ENCODE measurements at regions not wholly inside any gene's neighbourhood (a gene's known extent, or its start where the extent isn't known, plus 50 kb on each side); places are given as distances from the start of the nearest gene placed in this dataset.

DNA sequence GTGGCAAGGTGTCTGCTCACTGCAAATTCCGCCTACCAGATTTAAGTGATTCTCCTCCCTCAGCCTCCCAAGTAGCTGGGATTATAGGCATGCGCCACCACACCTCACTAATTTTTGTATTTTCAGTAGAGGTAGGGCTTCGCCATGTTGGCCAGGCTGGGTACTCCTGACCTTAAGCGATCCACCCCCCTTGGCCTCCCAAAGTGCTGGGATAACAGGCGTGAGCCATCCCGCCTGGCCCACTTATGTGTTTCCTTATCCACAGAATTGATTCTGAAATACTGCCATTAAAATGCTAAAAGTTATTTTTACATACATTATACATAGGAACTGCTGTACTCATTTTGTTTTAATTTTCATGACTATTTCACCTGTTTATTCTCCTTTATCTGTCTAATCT lies 529.7 kb upstream of the CDH7 start:
- H3K4me1 Mint-ChIP-seq (ENCODE audit: low read depth) = no peaks in the 10 kb centered on the region
- ChIA-PET POLR2A (no interaction called here), CTCF (no interaction called here)
- no peaks in the 10 kb centered on the region for H3K27me3 Mint-ChIP-seq
- H3K36me3 Mint-ChIP-seq (ENCODE audit: low read depth) = no peaks in the 10 kb centered on the region
- intact Hi-C loops (cut with micrococcal nuclease) = no loop called here
- ATAC-seq (no peak), DNase-seq (no peak)
- TF ChIP-seq, protein P1, sequence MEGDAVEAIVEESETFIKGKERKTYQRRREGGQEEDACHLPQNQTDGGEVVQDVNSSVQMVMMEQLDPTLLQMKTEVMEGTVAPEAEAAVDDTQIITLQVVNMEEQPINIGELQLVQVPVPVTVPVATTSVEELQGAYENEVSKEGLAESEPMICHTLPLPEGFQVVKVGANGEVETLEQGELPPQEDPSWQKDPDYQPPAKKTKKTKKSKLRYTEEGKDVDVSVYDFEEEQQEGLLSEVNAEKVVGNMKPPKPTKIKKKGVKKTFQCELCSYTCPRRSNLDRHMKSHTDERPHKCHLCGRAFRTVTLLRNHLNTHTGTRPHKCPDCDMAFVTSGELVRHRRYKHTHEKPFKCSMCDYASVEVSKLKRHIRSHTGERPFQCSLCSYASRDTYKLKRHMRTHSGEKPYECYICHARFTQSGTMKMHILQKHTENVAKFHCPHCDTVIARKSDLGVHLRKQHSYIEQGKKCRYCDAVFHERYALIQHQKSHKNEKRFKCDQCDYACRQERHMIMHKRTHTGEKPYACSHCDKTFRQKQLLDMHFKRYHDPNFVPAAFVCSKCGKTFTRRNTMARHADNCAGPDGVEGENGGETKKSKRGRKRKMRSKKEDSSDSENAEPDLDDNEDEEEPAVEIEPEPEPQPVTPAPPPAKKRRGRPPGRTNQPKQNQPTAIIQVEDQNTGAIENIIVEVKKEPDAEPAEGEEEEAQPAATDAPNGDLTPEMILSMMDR (IDR thresholded peaks at IDR 0.05) = no peak
- H3K4me3 Mint-ChIP-seq = no peak overlapping the region
- H3K27ac Mint-ChIP-seq = no peak overlapping the region
- H3K9me3 Mint-ChIP-seq = peaks cover 7% of the 10 kb centered on the region

DNA sequence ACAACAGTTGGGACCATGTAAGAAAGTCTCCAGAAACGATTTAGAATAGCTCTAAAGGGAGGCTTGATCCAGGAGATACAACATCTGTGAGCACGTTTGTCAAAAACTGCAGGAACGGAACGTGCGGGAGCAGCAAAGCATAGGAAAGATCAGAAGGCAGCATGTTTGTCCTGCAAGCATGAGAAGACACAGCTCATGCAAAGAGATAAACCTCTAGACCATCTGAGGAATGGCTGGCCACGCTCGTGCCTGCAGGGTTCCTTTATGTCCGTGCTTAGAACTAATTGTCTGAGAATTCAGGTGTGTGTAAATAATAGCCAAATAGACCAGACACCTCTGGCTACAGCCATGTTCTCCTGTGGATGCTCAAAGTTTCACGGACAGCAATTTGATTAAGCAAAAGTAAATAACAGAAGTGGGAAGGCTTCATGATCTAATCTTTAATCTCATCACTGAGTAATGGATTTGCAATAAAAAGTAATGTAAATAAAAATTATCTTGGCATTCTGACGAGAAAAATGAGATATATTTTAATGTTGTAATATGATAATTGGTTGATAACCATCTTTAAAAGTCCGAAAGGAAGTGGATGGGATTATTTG lies 534.8 kb upstream of the CDH7 start:
- no peaks in the 10 kb centered on the region for H3K36me3 Mint-ChIP-seq (ENCODE audit: low read depth)
- peaks cover 8% of the 10 kb centered on the region for H3K9me3 Mint-ChIP-seq
- no peaks in the 10 kb centered on the region for H3K4me1 Mint-ChIP-seq (ENCODE audit: low read depth)
- no peaks in the 10 kb centered on the region for H3K27me3 Mint-ChIP-seq
- TF ChIP-seq, protein P1 (IDR thresholded peaks at IDR 0.05) = no peak
- ATAC-seq (no peak), DNase-seq (no peak)
- intact Hi-C loops (cut with micrococcal nuclease) = no loop called here
- no peak overlapping the region for H3K4me3 Mint-ChIP-seq
- CTCF ChIA-PET = no interaction called here
- POLR2A ChIA-PET = no interaction called here
- H3K27ac Mint-ChIP-seq = no peak overlapping the region

DNA sequence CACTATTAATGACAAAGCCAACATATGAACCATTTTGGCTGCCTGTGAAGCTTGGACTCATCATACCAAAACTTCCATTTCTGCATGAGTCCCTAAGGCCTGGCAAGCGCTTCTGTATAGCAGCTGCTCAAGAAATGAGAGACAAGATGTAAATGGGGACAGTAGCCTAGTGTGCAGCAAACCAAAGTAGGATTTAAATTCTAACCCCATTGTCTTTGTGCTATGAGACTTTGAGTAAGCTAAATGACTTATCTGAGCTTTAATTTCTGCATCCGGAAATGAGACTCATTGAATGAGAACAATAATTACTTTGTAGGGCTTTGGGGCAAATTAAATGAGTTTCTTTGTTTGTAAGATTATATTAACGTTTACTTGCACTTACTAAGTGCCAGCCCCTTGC lies 536.4 kb upstream of the CDH7 start:
- H3K27me3 Mint-ChIP-seq = no peaks in the 10 kb centered on the region
- H3K27ac Mint-ChIP-seq = no peak overlapping the region
- no peaks in the 10 kb centered on the region for H3K4me1 Mint-ChIP-seq (ENCODE audit: low read depth)
- no peak for ATAC-seq
- H3K36me3 Mint-ChIP-seq (ENCODE audit: low read depth) = no peaks in the 10 kb centered on the region
- DNase-seq = no peak
- ChIA-PET CTCF (no interaction called here), POLR2A (no interaction called here)
- intact Hi-C loops (cut with micrococcal nuclease) = no loop called here
- peaks cover 8% of the 10 kb centered on the region for H3K9me3 Mint-ChIP-seq
- no peak overlapping the region for H3K4me3 Mint-ChIP-seq
- TF ChIP-seq, protein P1 (IDR thresholded peaks at IDR 0.05) = no peak

DNA sequence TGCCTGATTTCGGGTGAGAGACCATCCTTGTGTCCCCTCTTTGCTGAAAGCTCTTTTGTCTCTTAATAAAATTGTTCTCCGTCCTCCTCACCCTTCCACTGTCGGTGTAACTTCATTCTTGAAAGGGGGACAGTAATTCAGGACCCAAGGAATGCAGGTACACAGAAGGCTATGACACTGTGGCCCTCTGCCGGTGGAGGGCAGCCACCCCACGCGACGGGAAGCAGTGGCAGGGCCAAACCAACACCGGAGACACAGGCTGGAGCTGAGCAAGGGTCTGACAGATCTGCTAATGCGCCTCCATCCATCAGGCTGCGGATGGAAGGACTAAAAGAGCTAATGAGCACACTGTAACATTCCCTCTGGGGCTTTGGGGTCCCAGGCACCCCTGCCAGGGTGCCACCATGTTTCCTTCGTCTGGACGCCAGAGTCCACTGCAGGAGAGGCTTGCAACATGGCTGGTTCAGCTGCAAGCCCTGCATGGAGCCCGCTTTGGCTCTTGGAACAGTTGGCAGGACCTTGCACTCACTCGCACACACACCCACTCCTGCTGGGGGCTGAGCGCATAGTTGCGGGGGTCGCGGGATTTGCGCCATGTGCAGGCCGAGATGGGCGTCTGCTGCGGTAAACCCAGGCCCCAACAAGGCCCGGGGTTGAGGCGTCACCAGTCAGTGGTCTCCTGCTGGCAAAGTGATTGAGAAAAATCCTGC lies 544.1 kb upstream of the CDH7 start:
- intact Hi-C loops (cut with micrococcal nuclease) = no loop called here
- no peak overlapping the region for H3K27ac Mint-ChIP-seq
- ChIA-PET CTCF (no interaction called here), POLR2A (no interaction called here)
- H3K4me1 Mint-ChIP-seq (ENCODE audit: low read depth) = no peaks in the 10 kb centered on the region
- no peak overlapping the region for H3K4me3 Mint-ChIP-seq
- ATAC-seq (no peak), DNase-seq (no peak)
- H3K9me3 Mint-ChIP-seq = peaks cover 1% of the 10 kb centered on the region
- TF ChIP-seq, protein P1 (IDR thresholded peaks at IDR 0.05) = no peak
- no peaks in the 10 kb centered on the region for H3K36me3 Mint-ChIP-seq (ENCODE audit: low read depth)
- no peaks in the 10 kb centered on the region for H3K27me3 Mint-ChIP-seq

DNA sequence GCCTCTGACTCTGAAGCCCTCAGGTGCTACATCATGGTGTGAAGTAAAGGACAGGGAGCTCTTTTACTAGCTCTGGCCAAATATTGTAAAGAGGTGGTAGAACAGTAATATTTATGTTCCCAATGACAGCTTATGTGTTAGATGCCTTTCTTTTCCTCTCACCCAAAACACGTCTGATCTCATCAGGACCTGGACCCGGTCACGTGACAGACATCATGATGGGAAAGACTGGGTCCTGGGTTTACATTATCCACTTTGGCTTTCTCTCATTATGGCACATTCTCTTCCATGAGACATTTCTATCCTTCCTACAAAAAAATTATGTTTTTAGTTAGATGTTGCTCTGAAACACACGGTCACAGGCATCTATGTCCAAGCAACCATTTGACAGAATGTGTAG lies 548.7 kb upstream of the CDH7 start:
- ChIA-PET CTCF (no interaction called here), POLR2A (no interaction called here)
- Mint-ChIP-seq H3K27ac (no peak overlapping the region), H3K4me1 (ENCODE audit: low read depth) (no peaks in the 10 kb centered on the region), H3K36me3 (ENCODE audit: low read depth) (no peaks in the 10 kb centered on the region), H3K27me3 (no peaks in the 10 kb centered on the region), H3K4me3 (no peak overlapping the region), H3K9me3 (peaks cover 1% of the 10 kb centered on the region)
- intact Hi-C loops (cut with micrococcal nuclease) = no loop called here
- DNase-seq (no peak), ATAC-seq (no peak)
- TF ChIP-seq, protein P1 (IDR thresholded peaks at IDR 0.05) = no peak
